Endothelial cell (in vitro differentiated cells): ENCODE measurements at regions not wholly inside any gene's neighbourhood (a gene's known extent, or its start where the extent isn't known, plus 50 kb on each side); places are given as distances from the start of the nearest gene placed in this dataset.

Experiments used
- DNase-seq: peaks from one replicate; pipeline ENCODE4 v3.0.0; 2021; ENCODE audit warnings: low spot score
- H3K27ac Mint-ChIP-seq: one replicate; pipeline ENCODE4 v1.8.0; 2021; ENCODE audit warnings: mixed read lengths, inconsistent platforms; ENCODE audit not compliant: unreplicated experiment
- H3K27me3 Mint-ChIP-seq: one replicate; pipeline ENCODE4 v1.8.0; 2021; ENCODE audit warnings: mild to moderate bottlenecking, moderate library complexity, mixed read lengths, inconsistent platforms; ENCODE audit not compliant: unreplicated experiment
- H3K36me3 Mint-ChIP-seq: one replicate; pipeline ENCODE4 v1.8.0; 2021; ENCODE audit warnings: mild to moderate bottlenecking, low read depth, mixed read lengths, inconsistent platforms; ENCODE audit not compliant: unreplicated experiment
- H3K4me1 Mint-ChIP-seq: one replicate; pipeline ENCODE4 v1.8.0; 2021; ENCODE audit warnings: mild to moderate bottlenecking, mixed read lengths, inconsistent platforms; ENCODE audit not compliant: unreplicated experiment
- H3K4me3 Mint-ChIP-seq: one replicate; pipeline ENCODE4 v1.8.0; 2021; ENCODE audit warnings: mild to moderate bottlenecking, mixed read lengths, inconsistent platforms; ENCODE audit not compliant: unreplicated experiment
- H3K9me3 Mint-ChIP-seq: one replicate; pipeline ENCODE4 v1.8.0; 2021; ENCODE audit warnings: mixed read lengths, inconsistent platforms; ENCODE audit not compliant: unreplicated experiment
- TF ChIP-seq, protein P1 (sequence below): fragments of 200-600 bp; sonication (generic); IDR thresholded peaks from one replicate; pipeline ENCODE4 v1.5.0; 2021; ENCODE audit warnings: antibody characterized with exemption; ENCODE audit not compliant: unreplicated experiment

GRCh38 chr2:76429374-76429773, 718.7 kb upstream of the GCFC2 start:
- H3K4me3 Mint-ChIP-seq, result no peak overlapping the region
- TF ChIP-seq, protein P1, sequence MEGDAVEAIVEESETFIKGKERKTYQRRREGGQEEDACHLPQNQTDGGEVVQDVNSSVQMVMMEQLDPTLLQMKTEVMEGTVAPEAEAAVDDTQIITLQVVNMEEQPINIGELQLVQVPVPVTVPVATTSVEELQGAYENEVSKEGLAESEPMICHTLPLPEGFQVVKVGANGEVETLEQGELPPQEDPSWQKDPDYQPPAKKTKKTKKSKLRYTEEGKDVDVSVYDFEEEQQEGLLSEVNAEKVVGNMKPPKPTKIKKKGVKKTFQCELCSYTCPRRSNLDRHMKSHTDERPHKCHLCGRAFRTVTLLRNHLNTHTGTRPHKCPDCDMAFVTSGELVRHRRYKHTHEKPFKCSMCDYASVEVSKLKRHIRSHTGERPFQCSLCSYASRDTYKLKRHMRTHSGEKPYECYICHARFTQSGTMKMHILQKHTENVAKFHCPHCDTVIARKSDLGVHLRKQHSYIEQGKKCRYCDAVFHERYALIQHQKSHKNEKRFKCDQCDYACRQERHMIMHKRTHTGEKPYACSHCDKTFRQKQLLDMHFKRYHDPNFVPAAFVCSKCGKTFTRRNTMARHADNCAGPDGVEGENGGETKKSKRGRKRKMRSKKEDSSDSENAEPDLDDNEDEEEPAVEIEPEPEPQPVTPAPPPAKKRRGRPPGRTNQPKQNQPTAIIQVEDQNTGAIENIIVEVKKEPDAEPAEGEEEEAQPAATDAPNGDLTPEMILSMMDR, result no peak
- no peaks in the 10 kb centered on the region for H3K4me1 Mint-ChIP-seq
- H3K27ac Mint-ChIP-seq, result no peak overlapping the region
- no peaks in the 10 kb centered on the region for H3K36me3 Mint-ChIP-seq
- no peaks in the 10 kb centered on the region for H3K9me3 Mint-ChIP-seq
- DNase-seq, result no peak
- H3K27me3 Mint-ChIP-seq, result no peaks in the 10 kb centered on the region

- H3K4me3 Mint-ChIP-seq, result no peak overlapping the region
- no peaks in the 10 kb centered on the region for H3K4me1 Mint-ChIP-seq
- no peaks in the 10 kb centered on the region for H3K9me3 Mint-ChIP-seq
- H3K27ac Mint-ChIP-seq, result no peak overlapping the region
- no peaks in the 10 kb centered on the region for H3K27me3 Mint-ChIP-seq
- H3K36me3 Mint-ChIP-seq, result no peaks in the 10 kb centered on the region
- TF ChIP-seq, protein P1, result no peak
- DNase-seq, result no peak
Measured at GRCh38 chr2:76427452-76427851, 716.7 kb upstream of the GCFC2 start.

- Mint-ChIP-seq H3K27me3 (no peaks in the 10 kb centered on the region), H3K4me3 (no peak overlapping the region), H3K27ac (no peak overlapping the region), H3K36me3 (no peaks in the 10 kb centered on the region), H3K4me1 (no peaks in the 10 kb centered on the region), H3K9me3 (no peaks in the 10 kb centered on the region)
- DNase-seq, result no peak
- TF ChIP-seq, protein P1, result no peak
Measured at GRCh38 chr2:76415821-76416220, 705.1 kb upstream of the GCFC2 start.

DNA sequence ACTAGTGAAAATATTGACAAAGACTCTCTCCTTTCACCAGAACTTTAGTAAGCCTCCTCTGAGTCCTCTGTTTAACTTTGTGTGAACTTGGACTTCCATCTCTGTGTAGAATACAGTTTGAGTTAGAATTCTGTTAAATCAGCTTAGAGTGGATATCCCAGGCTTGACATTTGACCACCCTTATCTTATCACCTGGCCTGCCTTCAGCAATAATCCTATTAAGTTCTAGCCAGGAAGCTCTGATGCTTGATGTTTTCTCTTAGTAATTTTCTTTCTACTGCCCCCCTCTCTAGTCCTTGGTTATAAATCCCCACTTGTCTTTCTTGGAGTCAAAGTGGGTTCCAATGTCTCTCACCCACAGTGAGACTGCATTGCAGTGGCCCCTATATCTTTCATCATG, 702.7 kb upstream of the GCFC2 start:
- Mint-ChIP-seq H3K4me3 (no peak overlapping the region), H3K27ac (no peak overlapping the region)
- TF ChIP-seq, protein P1, result no peak

GRCh38 chr2:76406134-76406855, 695.6 kb upstream of the GCFC2 start:
- peaks cover 5% of the 10 kb centered on the region for H3K9me3 Mint-ChIP-seq
- H3K27ac Mint-ChIP-seq, result no peak overlapping the region
- peaks cover 1% of the 10 kb centered on the region for H3K27me3 Mint-ChIP-seq
- no peaks in the 10 kb centered on the region for H3K4me1 Mint-ChIP-seq
- no peak overlapping the region for H3K4me3 Mint-ChIP-seq
- DNase-seq, result no peak
- H3K36me3 Mint-ChIP-seq, result peaks cover 4% of the 10 kb centered on the region
- TF ChIP-seq, protein P1, result no peak

More for the DNA sequence above, 702.7 kb upstream of the GCFC2 start:
- H3K4me1 Mint-ChIP-seq, result no peaks in the 10 kb centered on the region
- no peak for DNase-seq
- H3K36me3 Mint-ChIP-seq, result peaks cover 4% of the 10 kb centered on the region
- no peaks in the 10 kb centered on the region for H3K9me3 Mint-ChIP-seq
- H3K27me3 Mint-ChIP-seq, result no peaks in the 10 kb centered on the region
